HG02642 (cell line): ENCODE measurements at regions not wholly inside any gene's neighbourhood (a gene's known extent, or its start where the extent isn't known, plus 50 kb on each side); places are given as distances from the start of the nearest gene placed in this dataset.

Experiments
- ATAC-seq: cut with Tn5 transposase; IDR thresholded peaks from one replicate; pipeline ENCODE4 v1.9.1; 2021; ENCODE audit warnings: mild to moderate bottlenecking; ENCODE audit not compliant: unreplicated experiment, poor library complexity

DNA sequence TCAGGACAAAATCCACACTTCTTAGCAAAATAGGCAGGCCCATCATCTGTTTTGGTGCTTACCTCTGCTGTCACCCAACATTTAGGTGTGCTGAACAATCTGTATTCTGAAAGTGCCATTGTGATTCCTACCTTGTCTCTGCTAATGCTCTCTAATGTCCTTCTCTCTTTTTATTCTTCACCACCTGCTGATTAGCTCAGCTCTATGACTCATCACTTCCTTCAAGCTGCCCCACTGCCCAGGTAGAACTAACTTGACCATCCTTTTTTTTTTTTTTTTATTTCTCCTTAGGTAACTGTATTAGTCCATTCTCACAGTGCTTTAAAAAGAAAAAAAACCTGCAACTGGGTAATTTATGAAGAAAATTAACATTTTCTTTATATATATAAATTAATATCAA, 478.7 kb upstream of the POU3F3 start:
- ATAC-seq: no peak

- peak; percentile 82 for ATAC-seq
Observed at GRCh38 chr2:104378853-104379374, 475.0 kb upstream of the POU3F3 start.

- ATAC-seq: no peak
Observed at GRCh38 chr2:104384961-104385360, 469.0 kb upstream of the POU3F3 start.

GRCh38 chr2:104385743-104386142, 468.2 kb upstream of the POU3F3 start:
- ATAC-seq: no peak

DNA sequence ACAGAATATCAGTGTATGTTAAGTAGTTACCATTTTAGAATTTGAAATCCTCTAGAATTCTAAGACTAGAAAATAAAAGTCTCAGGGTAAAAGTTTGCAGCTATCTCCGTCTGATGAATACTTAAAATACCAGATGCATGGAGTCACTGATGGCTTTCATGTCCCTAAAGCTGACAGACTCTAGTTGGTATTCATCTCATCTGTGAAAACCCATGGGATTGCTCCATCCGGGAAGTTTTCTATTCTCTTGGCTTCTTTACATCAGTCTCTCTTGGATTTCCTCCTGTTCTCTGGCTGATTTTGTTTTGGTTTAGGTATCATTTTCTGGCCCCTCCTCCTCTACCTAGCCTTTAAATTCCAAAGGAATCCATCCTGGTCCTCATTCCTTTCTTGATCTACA, 465.6 kb upstream of the POU3F3 start:
- no peak for ATAC-seq

- peak; percentile 51 for ATAC-seq
Observed at GRCh38 chr2:104402825-104403224, 451.1 kb upstream of the POU3F3 start.

GRCh38 chr2:104404526-104404925, 449.4 kb upstream of the POU3F3 start:
- ATAC-seq: no peak

GRCh38 chr2:104405623-104406022, 448.3 kb upstream of the POU3F3 start:
- ATAC-seq: no peak

DNA sequence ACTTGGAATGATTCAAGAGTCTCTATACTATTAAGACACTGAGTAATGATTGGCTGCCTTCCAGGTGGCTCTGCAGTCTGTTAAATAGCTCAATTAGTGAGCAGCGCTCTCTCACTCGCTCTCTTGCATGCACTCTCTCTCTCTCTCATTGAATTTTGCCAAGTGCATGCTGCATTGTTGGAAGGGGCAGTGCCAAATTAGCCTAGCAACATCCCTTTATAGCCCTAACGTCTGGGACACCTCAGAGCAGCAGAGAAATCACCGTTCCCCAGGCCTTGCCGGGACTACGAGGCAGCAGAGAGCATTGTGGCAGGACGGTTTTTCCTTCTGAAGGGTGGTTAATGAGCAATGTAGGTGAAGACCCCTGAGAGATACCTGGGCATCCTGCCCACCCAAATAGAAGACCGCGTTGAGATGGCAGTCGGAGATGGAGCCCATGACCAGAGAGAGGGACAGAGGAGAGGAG, 447.6 kb upstream of the POU3F3 start:
- no peak for ATAC-seq

- no peak for ATAC-seq
Observed at GRCh38 chr2:104407641-104408040, 446.3 kb upstream of the POU3F3 start.

DNA sequence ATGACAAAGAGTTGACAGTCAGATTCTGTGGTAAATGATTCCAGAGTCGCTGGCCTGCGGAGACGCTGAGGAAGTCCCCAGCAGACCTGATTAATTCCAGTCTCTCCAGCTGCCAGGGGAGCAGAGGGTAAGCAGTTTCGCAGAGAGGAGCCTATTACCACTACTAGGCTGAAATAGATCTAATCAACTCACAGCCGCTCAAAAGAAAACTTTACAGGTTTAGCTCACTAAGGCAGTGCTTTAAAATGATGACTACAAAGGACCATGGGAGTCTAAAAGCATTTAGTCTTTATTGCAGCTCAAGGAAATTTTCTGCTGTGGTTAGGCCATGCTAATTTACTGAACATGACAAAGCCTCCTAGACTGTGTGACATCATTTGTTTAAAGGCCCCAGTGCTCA, 445.6 kb upstream of the POU3F3 start:
- no peak for ATAC-seq

GRCh38 chr2:104410136-104410535, 443.8 kb upstream of the POU3F3 start:
- ATAC-seq: no peak

DNA sequence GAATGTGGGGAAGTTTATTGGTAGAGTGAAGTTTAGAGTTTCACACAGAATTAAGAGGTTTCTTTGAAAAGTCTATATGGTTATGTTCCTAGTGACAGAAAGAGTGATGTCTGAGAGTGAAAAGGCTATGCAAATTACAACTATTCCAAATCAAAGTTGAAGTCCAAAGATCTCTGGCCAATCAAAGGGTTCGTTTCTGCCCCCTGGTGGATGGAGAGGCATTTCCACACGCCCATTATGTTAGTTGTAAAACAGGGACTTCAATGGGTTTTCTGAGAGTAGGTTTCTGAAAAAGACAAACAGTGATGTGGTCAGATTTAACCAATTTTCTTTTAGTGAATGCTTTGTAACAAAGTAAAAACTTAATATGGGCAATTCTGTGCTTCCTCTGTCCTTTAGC, 441.5 kb upstream of the POU3F3 start:
- no peak for ATAC-seq

DNA sequence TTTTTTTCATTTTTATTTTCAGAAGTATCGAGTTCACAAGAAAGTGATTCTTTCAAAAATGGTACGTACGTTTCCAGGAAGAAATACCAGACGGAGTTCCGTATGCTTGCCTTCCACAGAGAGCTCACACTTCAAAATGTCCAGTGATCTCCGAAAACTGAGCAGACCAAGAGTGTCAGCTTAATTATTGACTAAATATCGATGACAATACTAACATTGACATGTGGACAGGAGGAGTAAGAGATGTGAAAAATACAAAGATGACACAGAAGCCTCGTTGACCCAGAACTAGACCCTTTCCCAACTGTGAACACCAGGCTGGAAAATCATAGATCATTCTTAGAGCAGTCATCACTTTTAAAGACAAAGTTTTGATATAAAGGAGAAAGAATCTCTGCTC, 440.0 kb upstream of the POU3F3 start:
- ATAC-seq: no peak

DNA sequence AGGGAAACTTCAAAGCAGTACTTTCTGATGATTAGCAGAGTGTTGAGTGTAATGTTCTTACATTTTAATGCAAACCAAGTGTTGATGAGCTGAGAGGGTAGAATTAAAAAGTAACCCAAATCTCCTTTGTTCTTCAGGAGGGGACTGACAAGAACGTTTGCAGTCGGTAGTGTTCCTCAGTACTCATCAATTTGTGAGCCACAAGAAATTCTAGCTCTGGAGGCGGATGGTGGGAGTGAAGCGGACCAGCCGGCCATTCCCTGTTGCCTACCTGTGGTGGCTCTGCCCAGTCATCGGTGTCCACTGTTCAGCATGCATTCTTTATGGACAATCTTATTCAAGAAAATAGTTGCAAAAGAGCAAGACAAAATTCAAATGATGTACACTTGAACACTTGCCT, 438.6 kb upstream of the POU3F3 start:
- ATAC-seq: no peak

GRCh38 chr2:104416339-104417000, 437.4 kb upstream of the POU3F3 start:
- ATAC-seq: no peak

DNA sequence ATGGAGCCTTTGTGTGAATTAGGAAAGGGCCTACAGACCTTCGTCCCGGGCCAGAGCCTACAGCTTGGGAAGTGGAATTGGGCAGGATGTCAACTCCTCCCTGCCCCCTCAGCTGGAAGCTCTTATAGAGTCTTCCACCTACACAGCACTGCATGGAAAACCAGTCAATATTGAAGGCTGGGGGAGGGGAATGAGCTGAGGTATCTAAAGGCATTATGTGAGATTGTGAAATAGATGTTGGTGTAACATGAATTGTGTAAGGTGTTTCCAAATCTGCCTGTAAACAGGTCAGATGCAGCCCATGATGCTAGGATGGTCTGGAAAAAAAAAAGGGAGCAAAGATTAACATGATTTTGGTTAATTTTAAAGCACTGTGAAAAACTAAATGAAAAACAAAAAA, 433.5 kb upstream of the POU3F3 start:
- ATAC-seq: no peak

- ATAC-seq: no peak
Observed at GRCh38 chr2:104420953-104421352, 433.0 kb upstream of the POU3F3 start.

DNA sequence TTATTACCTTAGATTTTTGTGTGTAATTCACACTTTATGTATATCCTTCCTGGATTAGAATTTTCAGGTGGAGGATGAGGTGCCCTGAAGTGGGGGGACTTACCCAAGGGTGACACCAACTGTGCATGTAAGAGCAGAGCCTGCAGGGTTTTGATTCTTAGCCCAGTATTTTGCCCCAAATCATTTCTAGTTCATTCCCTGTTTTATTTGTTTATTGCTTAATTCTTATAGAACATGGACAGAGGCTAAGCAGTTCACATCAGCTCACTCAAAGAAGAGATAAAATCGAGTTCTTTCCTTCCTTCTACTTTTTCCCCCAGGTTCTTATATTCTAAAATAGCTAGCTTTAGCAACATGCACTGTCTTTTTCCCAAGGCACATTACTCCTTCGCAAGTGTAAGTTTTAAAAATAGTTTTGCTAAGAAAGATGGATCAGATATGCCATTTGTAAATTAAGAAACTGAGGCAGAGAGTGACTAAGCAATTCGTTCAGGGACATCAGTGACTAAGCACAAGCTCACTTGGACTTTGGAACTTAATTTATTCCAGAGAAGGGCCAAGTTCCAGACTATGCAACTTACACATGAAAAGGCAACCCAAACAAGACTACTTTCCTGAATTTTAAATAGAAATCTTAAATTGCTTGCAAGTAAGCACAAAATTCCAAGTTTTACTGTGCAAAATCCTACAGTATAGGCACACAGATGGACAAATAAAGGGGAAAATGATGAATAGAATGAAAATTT, 427.9 kb upstream of the POU3F3 start:
- no peak for ATAC-seq

- no peak for ATAC-seq
Observed at GRCh38 chr2:104428155-104428554, 425.8 kb upstream of the POU3F3 start.

DNA sequence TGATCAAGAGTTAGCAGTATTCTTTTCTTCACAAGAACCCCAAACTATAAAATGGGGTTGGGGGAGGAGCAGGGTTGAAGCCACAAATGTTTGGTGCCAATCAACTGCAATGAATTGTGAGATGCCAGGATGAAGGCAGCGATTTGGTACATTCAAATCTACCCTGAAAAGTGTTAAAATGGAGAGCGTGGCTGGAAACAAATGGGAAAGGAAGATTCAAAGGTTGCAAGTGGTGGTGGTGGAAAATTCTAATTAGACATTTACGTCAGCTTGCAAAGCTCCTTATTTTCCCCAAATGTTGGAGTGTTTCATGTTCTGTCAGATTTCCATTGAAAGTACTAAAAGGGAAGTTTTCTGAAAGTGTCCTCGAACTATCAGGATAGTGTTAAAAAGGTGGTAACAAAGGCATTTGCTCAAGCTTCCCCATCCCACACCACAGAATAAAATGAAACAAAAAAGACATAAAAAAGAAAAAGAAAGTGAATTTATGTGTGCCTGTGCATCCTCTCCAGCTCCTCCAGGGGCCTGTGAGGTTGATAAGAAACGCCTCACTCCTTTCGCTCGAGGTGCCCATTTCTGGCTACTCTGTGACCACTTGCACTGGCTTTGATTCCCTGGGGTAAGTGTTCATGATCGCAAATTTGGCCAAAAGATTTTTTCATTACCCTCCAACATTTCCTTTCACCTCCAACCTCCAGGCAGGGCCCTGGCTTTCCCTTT, 424.1 kb upstream of the POU3F3 start:
- no peak for ATAC-seq
